8988T (cell line): ENCODE measurements at regions not wholly inside any gene's neighbourhood (a gene's known extent, or its start where the extent isn't known, plus 50 kb on each side); places are given as distances from the start of the nearest gene placed in this dataset.
"Not testable (repeated sequence)": the region's sequence is repeated elsewhere in the genome, so short reads cannot be mapped to it uniquely, and the experiment has no call there.

Source experiments
- DNase-seq: peaks from one replicate; pipeline ENCODE4 v3.0.0; 2011

DNA sequence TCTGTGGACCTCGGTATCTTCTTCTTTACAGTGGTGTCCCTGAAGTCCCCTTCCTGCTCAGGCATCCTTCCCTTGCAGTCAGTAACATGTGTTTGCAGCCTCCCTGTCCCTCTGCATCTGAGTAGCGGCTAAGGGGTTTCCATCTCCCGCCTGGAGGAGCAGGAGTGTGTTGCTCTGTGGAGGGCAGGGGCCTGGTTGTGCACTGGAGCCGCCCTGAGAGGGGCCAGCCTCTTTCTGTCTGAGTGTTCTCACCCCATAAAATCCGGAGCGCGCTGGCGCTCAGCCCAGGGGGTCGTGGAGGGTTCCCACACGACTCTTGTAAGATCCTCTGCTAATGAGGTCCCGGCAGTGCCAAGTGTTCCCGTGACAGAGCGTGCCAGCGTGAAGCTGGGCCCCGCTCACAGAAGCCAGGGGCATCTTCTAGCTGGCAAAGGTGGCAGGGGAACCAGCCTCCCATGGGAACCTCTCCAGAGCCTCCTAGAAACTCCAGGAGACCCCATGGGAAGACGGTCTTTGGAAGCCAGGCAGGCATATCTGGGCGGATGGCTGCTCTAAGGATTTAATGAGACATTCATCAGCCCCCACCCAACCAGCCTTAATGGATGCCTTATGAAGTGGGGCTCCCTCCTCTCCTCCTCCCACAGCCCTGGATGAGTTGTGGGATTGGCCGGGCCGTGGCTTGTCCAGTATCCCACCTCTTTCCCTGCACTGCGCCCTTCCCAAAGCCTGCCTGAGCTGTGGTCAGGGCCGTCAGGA lies 91.4 kb upstream of the GSE1 start:
- DNase-seq, result no peak

DNA sequence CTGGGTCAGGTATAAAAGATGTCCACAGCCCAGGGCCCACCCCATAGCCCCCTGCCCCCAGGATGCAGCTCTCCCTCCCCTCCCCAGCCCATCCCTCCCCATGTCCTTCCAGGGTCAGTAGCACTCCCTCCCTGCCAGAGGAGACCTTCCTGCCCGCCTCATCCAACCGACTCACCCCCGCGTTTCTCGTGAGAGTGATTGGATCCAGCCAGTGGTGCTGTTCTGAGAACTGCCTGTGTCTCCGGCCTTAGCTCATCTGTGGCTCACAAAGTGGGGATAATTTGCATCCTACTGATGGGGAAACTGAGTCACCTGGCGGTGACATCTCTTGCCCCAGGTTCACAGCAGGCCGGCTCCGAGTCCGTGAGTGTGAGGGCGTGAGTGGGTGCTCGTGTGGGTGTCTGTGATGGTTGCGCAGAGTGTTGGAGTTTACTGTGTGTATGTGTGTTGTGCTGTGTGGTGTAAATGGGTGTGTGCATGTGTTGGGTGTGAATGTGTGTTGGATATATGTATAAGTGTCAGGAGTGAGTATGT lies 90.7 kb upstream of the GSE1 start:
- DNase-seq, result no peak

- no peak for DNase-seq
These were observed 90.1 kb upstream of the GSE1 start for GRCh38 chr16:85522842-85523601.

- DNase-seq, result no peak
These were observed 89.3 kb upstream of the GSE1 start for GRCh38 chr16:85523602-85524364.

DNA sequence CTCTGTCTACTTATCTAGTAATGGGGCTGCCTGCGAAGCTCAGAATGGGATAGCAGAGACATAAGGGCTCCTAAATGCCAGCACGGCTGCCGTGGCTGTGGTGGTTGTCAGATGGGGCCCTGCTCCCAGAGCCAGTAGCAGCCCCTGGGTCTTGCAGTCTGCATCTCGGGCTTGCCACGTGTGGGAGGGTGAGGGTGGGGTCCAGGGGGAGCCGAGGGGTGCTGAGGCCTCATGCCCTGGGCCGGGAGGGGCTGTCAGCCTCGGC lies 88.8 kb upstream of the GSE1 start:
- no peak for DNase-seq

GRCh38 chr16:85524630-85525419 lies 88.3 kb upstream of the GSE1 start:
- no peak for DNase-seq

DNA sequence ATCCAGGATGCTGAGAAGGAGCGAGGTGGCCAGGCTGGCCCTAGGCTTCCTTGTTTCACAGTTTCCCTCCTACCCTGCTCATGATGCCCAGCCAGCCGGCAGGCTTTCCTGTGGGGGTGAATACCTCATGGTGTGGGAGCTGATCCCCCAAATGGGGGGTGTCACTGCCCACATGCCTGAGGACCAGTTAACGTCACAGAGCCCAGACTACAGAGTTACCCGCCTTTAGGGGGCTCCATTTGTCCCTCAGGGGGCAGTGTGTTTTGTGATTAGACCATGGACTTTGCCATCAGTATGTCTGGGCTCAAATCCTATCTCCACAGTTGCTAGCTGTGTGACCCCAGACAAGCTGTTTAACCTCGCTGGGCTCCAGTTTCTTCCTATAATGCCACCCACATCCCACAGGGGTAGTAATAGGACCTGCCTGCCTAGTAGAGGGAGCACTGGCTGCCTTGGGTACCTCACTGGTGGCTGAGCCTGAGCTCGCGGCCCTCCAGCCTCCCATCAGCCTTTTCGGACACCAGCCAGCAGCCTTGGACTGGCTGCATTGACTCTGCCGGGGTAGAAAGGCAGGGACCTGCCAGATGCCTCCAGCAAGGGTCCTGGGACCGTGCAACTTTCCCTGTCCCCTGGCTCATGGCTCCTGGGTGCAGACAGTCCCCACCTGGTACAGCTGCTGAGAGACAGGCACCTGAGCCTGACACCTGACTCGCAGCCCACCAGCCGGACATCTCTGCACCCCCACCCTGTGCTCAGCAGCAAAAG lies 87.5 kb upstream of the GSE1 start:
- no peak for DNase-seq

GRCh38 chr16:85526185-85526974 lies 86.7 kb upstream of the GSE1 start:
- DNase-seq, result no peak

DNA sequence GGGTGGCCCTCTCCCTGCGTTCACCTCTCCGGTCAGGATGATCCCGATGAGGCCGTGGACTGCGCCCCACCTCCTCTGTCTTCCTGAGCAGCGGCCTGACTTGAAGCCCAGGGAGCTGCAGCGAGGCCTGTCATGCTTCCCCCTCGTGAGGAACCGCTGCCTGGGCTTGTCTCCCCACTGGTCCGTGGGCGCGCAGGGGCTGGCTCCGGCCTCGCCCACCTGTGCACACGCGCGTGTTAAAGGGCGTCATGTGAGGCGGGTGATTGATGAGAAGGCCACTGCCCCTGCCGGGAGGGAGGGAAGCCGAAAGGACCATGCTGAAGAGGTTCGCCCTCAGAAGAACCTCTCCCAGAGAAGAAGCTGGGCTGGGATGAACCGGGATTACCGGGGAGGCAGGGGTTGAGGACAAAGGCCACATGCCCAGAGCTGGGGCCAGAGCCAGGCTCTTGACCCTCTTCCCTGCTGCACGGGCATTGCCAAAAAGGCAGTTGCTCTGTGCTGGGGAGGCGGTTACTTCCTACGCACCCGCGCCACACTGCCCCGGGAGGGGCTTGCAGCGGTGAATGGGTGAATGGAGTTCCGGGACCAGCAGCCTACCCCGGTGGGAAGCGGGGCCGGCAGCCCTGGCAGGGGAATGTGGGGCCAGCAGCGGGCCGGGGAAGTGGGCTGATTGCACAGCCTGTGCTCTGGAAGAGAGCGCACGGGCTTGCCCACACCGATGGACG lies 85.9 kb upstream of the GSE1 start:
- no peak for DNase-seq

DNA sequence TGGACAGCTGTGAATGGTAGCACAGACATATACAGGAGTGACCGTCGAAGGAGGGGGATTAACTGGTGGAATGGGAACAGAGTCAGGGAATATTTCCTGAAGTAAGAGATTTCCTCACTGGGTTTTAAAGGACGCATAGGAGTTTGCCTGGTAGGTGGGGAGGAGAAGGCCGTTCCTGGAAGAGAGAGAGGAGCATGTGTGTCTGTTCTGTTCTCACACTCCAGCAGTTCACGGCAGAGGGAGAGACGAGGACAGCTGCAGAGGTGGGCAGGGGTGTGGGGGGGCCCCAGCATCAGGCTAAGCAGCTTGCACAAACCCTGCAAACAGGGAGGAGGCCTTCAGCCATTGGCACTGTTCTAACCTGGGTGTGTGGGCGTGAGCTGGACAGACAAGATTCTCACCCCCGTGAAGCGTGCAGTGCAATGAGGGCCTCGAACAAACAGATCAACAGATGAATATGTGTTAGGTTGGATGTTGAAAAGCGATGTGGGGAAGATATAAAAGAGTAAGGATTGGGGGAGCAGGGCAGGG lies 85.3 kb upstream of the GSE1 start:
- no peak for DNase-seq

GRCh38 chr16:85528528-85529387 lies 84.4 kb upstream of the GSE1 start:
- peak; percentile 78 for DNase-seq

DNA sequence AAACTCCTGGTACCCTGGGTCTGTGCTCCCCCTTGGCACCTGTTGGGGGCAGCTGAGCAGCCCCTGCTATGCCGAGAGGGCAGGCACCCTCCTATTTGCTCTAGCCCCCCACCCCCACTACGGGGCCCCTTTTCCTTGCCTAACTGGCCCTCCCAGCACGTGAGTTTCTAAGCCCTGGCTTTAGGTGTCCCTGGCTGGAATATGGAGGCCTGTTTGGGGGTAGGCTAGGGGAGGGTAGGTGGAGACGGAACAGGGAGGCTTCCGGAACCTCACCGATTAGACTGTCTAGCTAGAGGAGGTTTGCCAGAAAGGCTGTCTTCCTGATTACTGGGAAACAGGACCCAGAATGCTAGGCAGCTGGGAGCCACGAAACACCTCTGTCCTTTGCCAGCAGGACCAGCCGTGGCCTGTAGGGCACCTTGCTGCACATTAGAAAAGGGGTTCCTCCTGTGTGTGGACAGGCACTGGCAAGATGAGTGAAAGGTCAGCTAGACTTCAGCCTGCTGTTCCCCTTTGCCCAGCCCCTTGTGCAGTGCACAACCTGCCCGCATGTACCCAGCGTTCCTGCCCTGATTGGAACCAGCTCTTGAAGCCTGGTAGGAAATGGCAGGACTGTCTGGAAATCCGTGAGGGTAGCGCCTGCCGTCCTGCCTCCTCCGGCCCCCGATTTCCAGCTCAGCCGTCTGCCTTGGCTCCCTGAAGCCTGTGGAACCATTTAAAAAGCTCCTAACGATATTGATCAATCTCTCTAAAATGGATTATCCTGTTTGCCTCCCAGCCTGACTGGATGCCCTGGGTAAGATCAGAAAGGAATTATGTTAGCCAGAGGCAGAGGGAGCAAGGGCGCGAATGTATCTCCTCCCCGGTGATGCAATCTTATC lies 83.4 kb upstream of the GSE1 start:
- DNase-seq, result no peak

DNA sequence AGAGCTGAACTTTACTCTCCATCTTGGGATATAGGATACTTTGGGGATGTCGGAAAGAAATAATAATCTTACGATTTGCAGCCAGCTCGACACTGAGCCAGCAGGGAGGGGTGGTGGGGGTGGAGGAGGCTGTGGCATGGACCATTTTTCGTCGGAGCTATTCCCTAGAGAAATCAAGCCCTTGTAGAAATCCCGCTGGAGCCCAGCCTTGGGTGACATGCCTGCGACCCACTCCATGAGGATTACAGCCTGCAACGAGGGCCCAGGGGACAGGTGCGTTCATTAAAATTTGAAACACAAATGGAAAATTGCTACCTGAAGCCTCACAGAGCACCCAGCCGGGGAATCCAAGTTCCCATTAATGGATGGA lies 82.8 kb upstream of the GSE1 start:
- no peak for DNase-seq

- no peak for DNase-seq
These were observed 81.6 kb upstream of the GSE1 start for GRCh38 chr16:85531516-85531915.

DNA sequence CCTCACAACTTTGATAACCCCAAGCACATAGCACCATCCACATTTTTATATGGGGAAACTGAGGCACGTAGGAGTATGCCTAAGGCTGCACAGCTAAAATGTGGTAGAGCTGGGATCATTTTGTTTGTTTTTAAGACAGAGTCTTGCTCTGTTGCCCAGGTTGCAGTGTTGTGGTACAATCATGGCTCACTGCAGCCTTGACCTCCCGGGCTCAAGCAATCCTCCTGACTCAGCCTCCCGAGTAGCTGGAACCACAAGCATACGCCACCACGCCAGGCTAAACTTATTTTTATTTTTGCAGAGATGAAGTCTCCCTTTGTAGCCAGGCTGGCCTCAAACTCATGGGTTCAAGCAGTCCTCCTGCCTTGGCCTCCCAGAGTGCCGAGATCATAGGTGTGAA lies 81.0 kb upstream of the GSE1 start:
- DNase-seq, result no peak

GRCh38 chr16:85533593-85533992 lies 79.5 kb upstream of the GSE1 start:
- DNase-seq, result not testable (repeated sequence)

GRCh38 chr16:85534536-85535351 lies 78.4 kb upstream of the GSE1 start:
- no peak for DNase-seq
